GM23338 (cell line): ENCODE measurements at regions not wholly inside any gene's neighbourhood (a gene's known extent, or its start where the extent isn't known, plus 50 kb on each side); places are given as distances from the start of the nearest gene placed in this dataset.

Experiments
- ATAC-seq: fragments of 200-7000 bp; cut with Tn5 transposase; 3 replicates; pipeline ENCODE4 v1.9.1; 2020
- DNase-seq: peaks from one replicate; pipeline ENCODE4 v3.0.0-alpha.2; 2015; ENCODE audit warnings: low spot score
- H2AFZ ChIP-seq: fragments of 200-600 bp; sonication (generic); 2 replicates; pipeline ENCODE4 v1.8.0; 2016; ENCODE audit warnings: antibody characterized with exemption, mild to moderate bottlenecking, moderate library complexity
- H3F3A ChIP-seq: fragments of 200-600 bp; sonication (generic); replicated peaks from 2 replicates; pipeline ENCODE4 v1.8.0; 2017; ENCODE audit warnings: antibody characterized with exemption, mixed run types, low read depth
- H3K27ac ChIP-seq: fragments of 200-600 bp; sonication (generic); 2 replicates; pipeline ENCODE4 v1.6.1; 2016; ENCODE audit warnings: low read depth
- H3K27me3 ChIP-seq: fragments of 200-600 bp; sonication (generic); 2 replicates; pipeline ENCODE4 v1.8.0; 2016; ENCODE audit warnings: mild to moderate bottlenecking, mixed run types, moderate library complexity; ENCODE audit not compliant: insufficient read depth
- H3K36me3 ChIP-seq: fragments of 200-600 bp; sonication (generic); 2 replicates; pipeline ENCODE4 v1.8.0; 2016; ENCODE audit warnings: mild to moderate bottlenecking; ENCODE audit not compliant: insufficient read depth
- H3K4me1 ChIP-seq: fragments of 200-600 bp; sonication (generic); 2 replicates; pipeline ENCODE4 v1.8.0; 2016; ENCODE audit warnings: mild to moderate bottlenecking, moderate library complexity; ENCODE audit not compliant: insufficient read depth
- H3K4me2 ChIP-seq: fragments of 200-600 bp; sonication (generic); 2 replicates; pipeline ENCODE4 v1.7.1; 2017; ENCODE audit warnings: mixed run types
- H3K4me3 ChIP-seq: fragments of 200-600 bp; sonication (generic); 2 replicates; pipeline ENCODE4 v1.6.1; 2016; ENCODE audit warnings: mixed run types
- H3K79me2 ChIP-seq: fragments of 200-600 bp; sonication (generic); replicated peaks from 2 replicates; pipeline ENCODE4 v1.8.0; 2017; ENCODE audit warnings: mild to moderate bottlenecking; ENCODE audit not compliant: insufficient read depth
- H3K9me2 ChIP-seq: fragments of 200-600 bp; sonication (generic); 2 replicates; pipeline ENCODE4 v1.8.0; 2017; ENCODE audit not compliant: insufficient read depth
- H4K20me1 ChIP-seq: fragments of 200-600 bp; sonication (generic); replicated peaks from 2 replicates; pipeline ENCODE4 v1.8.0; 2017; ENCODE audit warnings: mild to moderate bottlenecking; ENCODE audit not compliant: insufficient read depth
- H3K27ac Mint-ChIP-seq: 2 replicates; pipeline ENCODE4 v1.8.0; 2020; ENCODE audit warnings: inconsistent platforms, mild to moderate bottlenecking, moderate library complexity, mixed read lengths
- H3K27me3 Mint-ChIP-seq: 3 replicates; pipeline ENCODE4 v1.8.0; 2022; ENCODE audit warnings: low read depth, mild to moderate bottlenecking, moderate library complexity, mixed read lengths, inconsistent platforms; ENCODE audit not compliant: insufficient read depth, poor library complexity
- H3K36me3 Mint-ChIP-seq: 3 replicates; pipeline ENCODE4 v1.8.0; 2021; ENCODE audit warnings: low read depth, mild to moderate bottlenecking, inconsistent platforms, moderate library complexity, mixed read lengths
- H3K4me1 Mint-ChIP-seq: 3 replicates; pipeline ENCODE4 v1.8.0; 2020; ENCODE audit warnings: mild to moderate bottlenecking, inconsistent platforms, mixed read lengths
- H3K4me3 Mint-ChIP-seq: 3 replicates; pipeline ENCODE4 v1.8.0; 2021; ENCODE audit warnings: moderate library complexity, mild to moderate bottlenecking, inconsistent platforms, mixed read lengths
- H3K9me3 Mint-ChIP-seq: 3 replicates; pipeline ENCODE4 v1.8.0; 2020; ENCODE audit warnings: moderate library complexity, mild to moderate bottlenecking, inconsistent platforms, mixed read lengths
- CREB1 ChIP-seq: fragments of 250-450 bp; sonication (Bioruptor Pico); IDR thresholded peaks from 2 replicates; pipeline ENCODE4 v1.5.0; 2020; ENCODE audit warnings: low read depth, mild to moderate bottlenecking, moderate library complexity
- EZH2 ChIP-seq: fragments of 200-600 bp; sonication (generic); IDR thresholded peaks from one replicate; pipeline ENCODE4 v1.8.0; 2017; ENCODE audit warnings: antibody characterized with exemption, mild to moderate bottlenecking, low read depth; ENCODE audit not compliant: unreplicated experiment
- EZH2phosphoT487 ChIP-seq: fragments of 200-600 bp; sonication (generic); IDR thresholded peaks from one replicate; pipeline ENCODE4 v1.8.1; 2018; ENCODE audit warnings: antibody characterized with exemption; ENCODE audit not compliant: unreplicated experiment
- JUNB ChIP-seq: IDR thresholded peaks from one replicate; pipeline ENCODE4 v1.6.1; 2016; ENCODE audit warnings: antibody characterized with exemption; ENCODE audit not compliant: unreplicated experiment
- NANOG ChIP-seq: IDR thresholded peaks from 2 replicates; pipeline ENCODE4 v1.6.1; 2016; ENCODE audit warnings: antibody characterized with exemption, borderline replicate concordance
- POLR2AphosphoS5 ChIP-seq: IDR thresholded peaks from 2 replicates; pipeline ENCODE4 v1.6.1; 2016; ENCODE audit warnings: antibody characterized with exemption, low read depth
- ZNF114 ChIP-seq: fragments of 250-450 bp; sonication (Bioruptor Pico); IDR thresholded peaks from 2 replicates; pipeline ENCODE4 v1.5.0; 2020; ENCODE audit warnings: mild to moderate bottlenecking, moderate library complexity
- TF ChIP-seq, protein P1 (sequence below): fragments of 250-450 bp; sonication (Bioruptor Pico); IDR thresholded peaks from 2 replicates; pipeline ENCODE4 v1.5.0; 2020; ENCODE audit warnings: mild to moderate bottlenecking, moderate library complexity
- TF ChIP-seq, protein P2 (sequence below), 2 experiments: fragments of 200-600 bp in 1 of 2; sonication (generic) in 1 of 2; conservative IDR thresholded peaks; 2 replicates each; pipeline versions ENCODE4 v1.5.1 to v1.6.1; 2016 to 2017; ENCODE audit warnings: antibody characterized with exemption in 2 of 2, low read depth in 2 of 2, mild to moderate bottlenecking in 2 of 2, moderate library complexity in 1 of 2
- TF ChIP-seq, protein P3 (sequence below): IDR thresholded peaks from 2 replicates; pipeline ENCODE4 v1.6.1; 2016; ENCODE audit warnings: antibody characterized with exemption

DNA sequence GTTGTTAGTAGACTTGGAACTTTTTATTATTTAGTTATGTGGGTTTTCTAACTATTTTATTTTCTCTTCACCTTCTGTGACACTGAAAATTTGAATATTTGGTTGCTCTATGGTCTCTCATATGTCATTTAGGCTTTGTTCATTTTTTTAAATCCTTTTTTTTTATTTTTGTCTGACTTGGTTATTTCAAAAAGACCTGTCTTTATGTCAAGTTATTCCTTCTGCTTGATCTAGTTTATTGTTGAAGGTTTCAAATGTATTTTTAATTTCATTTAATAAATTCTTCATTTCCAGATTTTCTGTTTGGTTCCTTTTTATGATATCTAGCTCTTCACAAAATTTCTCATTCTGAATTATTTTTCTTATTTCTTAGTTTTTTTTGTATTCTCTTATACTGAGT is 160.6 kb upstream of the ATP5MC3 start (continued):
- TF ChIP-seq, protein P1, sequence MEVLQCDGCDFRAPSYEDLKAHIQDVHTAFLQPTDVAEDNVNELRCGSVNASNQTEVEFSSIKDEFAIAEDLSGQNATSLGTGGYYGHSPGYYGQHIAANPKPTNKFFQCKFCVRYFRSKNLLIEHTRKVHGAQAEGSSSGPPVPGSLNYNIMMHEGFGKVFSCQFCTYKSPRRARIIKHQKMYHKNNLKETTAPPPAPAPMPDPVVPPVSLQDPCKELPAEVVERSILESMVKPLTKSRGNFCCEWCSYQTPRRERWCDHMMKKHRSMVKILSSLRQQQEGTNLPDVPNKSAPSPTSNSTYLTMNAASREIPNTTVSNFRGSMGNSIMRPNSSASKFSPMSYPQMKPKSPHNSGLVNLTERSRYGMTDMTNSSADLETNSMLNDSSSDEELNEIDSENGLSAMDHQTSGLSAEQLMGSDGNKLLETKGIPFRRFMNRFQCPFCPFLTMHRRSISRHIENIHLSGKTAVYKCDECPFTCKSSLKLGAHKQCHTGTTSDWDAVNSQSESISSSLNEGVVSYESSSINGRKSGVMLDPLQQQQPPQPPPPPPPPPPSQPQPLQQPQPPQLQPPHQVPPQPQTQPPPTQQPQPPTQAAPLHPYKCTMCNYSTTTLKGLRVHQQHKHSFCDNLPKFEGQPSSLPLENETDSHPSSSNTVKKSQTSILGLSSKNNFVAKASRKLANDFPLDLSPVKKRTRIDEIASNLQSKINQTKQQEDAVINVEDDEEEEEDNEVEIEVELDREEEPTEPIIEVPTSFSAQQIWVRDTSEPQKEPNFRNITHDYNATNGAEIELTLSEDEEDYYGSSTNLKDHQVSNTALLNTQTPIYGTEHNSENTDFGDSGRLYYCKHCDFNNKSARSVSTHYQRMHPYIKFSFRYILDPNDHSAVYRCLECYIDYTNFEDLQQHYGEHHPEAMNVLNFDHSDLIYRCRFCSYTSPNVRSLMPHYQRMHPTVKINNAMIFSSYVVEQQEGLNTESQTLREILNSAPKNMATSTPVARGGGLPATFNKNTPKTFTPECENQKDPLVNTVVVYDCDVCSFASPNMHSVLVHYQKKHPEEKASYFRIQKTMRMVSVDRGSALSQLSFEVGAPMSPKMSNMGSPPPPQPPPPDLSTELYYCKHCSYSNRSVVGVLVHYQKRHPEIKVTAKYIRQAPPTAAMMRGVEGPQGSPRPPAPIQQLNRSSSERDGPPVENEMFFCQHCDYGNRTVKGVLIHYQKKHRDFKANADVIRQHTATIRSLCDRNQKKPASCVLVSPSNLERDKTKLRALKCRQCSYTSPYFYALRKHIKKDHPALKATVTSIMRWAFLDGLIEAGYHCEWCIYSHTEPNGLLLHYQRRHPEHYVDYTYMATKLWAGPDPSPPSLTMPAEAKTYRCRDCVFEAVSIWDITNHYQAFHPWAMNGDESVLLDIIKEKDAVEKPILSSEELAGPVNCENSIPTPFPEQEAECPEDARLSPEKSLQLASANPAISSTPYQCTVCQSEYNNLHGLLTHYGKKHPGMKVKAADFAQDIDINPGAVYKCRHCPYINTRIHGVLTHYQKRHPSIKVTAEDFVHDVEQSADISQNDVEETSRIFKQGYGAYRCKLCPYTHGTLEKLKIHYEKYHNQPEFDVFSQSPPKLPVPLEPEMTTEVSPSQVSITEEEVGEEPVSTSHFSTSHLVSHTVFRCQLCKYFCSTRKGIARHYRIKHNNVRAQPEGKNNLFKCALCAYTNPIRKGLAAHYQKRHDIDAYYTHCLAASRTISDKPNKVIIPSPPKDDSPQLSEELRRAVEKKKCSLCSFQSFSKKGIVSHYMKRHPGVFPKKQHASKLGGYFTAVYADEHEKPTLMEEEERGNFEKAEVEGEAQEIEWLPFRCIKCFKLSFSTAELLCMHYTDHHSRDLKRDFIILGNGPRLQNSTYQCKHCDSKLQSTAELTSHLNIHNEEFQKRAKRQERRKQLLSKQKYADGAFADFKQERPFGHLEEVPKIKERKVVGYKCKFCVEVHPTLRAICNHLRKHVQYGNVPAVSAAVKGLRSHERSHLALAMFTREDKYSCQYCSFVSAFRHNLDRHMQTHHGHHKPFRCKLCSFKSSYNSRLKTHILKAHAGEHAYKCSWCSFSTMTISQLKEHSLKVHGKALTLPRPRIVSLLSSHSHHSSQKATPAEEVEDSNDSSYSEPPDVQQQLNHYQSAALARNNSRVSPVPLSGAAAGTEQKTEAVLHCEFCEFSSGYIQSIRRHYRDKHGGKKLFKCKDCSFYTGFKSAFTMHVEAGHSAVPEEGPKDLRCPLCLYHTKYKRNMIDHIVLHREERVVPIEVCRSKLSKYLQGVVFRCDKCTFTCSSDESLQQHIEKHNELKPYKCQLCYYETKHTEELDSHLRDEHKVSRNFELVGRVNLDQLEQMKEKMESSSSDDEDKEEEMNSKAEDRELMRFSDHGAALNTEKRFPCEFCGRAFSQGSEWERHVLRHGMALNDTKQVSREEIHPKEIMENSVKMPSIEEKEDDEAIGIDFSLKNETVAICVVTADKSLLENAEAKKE (CRISPR knock-in tag) = no peak
- TF ChIP-seq JUNB = no peak
- TF ChIP-seq NANOG = no peak
- TF ChIP-seq POLR2AphosphoS5 = no peak
- no peak for TF ChIP-seq CREB1
- no peak for TF ChIP-seq EZH2phosphoT487
- TF ChIP-seq EZH2 = no peak

DNA sequence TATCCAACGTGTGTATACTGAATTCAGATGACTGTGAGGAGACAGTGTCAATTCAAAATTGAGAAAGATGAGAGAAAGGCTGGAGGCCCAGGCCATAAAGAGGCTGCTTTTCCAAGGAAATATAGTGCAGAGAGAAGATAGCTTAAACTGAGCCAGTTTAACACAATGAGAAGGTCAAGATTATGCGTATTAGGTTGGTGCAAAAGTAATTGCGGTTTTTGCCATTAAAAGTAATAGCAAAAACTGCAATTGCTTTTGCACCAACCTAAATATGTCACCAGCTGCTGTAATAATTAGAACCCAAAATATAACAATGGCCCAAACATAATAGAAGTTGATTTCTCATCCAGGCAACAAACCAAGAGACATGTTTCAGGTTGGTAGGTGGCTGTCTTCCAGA is 148.7 kb upstream of the ATP5MC3 start:
- Mint-ChIP-seq H3K9me3 (peaks cover 22% of the 10 kb centered on the region), H3K4me3 (no peak overlapping the region), H3K27me3 (no peaks in the 10 kb centered on the region), H3K27ac (no peak overlapping the region), H3K36me3 (peaks cover 16% of the 10 kb centered on the region), H3K4me1 (peaks cover 6% of the 10 kb centered on the region)
- no peaks in the 10 kb centered on the region for H3K79me2 ChIP-seq
- H2AFZ ChIP-seq = no peak overlapping the region
- H3K27ac ChIP-seq = no peak overlapping the region
- no peak overlapping the region for H3K4me2 ChIP-seq
- TF ChIP-seq, protein P2, sequence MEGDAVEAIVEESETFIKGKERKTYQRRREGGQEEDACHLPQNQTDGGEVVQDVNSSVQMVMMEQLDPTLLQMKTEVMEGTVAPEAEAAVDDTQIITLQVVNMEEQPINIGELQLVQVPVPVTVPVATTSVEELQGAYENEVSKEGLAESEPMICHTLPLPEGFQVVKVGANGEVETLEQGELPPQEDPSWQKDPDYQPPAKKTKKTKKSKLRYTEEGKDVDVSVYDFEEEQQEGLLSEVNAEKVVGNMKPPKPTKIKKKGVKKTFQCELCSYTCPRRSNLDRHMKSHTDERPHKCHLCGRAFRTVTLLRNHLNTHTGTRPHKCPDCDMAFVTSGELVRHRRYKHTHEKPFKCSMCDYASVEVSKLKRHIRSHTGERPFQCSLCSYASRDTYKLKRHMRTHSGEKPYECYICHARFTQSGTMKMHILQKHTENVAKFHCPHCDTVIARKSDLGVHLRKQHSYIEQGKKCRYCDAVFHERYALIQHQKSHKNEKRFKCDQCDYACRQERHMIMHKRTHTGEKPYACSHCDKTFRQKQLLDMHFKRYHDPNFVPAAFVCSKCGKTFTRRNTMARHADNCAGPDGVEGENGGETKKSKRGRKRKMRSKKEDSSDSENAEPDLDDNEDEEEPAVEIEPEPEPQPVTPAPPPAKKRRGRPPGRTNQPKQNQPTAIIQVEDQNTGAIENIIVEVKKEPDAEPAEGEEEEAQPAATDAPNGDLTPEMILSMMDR (conservative IDR thresholded peaks at IDR 0.05; ENCODE audit: low read depth in 2 of 2) = no peak
- TF ChIP-seq CREB1 (no peak), EZH2phosphoT487 (no peak), NANOG (no peak), ZNF114 (CRISPR knock-in tag) (no peak)
- TF ChIP-seq, protein P3, sequence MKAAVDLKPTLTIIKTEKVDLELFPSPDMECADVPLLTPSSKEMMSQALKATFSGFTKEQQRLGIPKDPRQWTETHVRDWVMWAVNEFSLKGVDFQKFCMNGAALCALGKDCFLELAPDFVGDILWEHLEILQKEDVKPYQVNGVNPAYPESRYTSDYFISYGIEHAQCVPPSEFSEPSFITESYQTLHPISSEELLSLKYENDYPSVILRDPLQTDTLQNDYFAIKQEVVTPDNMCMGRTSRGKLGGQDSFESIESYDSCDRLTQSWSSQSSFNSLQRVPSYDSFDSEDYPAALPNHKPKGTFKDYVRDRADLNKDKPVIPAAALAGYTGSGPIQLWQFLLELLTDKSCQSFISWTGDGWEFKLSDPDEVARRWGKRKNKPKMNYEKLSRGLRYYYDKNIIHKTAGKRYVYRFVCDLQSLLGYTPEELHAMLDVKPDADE = no peak
- H3K4me1 ChIP-seq = no peaks in the 10 kb centered on the region
- no peaks in the 10 kb centered on the region for H3F3A ChIP-seq
- H3K9me2 ChIP-seq = no peaks in the 10 kb centered on the region
- H3K36me3 ChIP-seq = no peaks in the 10 kb centered on the region
- no peaks in the 10 kb centered on the region for H4K20me1 ChIP-seq
- no peak overlapping the region for H3K4me3 ChIP-seq
- ATAC-seq (no peak), DNase-seq (no peak)
- H3K27me3 ChIP-seq = no peaks in the 10 kb centered on the region
